Activated CD8-positive, alpha-beta T cell treated with anti-CD3 and anti-CD28 coated beads for 36 hours (primary cell): ENCODE measurements at regions not wholly inside any gene's neighbourhood (a gene's known extent, or its start where the extent isn't known, plus 50 kb on each side); places are given as distances from the start of the nearest gene placed in this dataset.
A peak's percentile ranks its signal among the peaks of the same experiment; 100 is the strongest.
"Not testable (repeated sequence)": the region's sequence is repeated elsewhere in the genome, so short reads cannot be mapped to it uniquely, and the experiment has no call there.

Experiments used
- ATAC-seq: fragments of 200-7000 bp; cut with Tn5 transposase; one replicate; pipeline ENCODE4 v1.10.0; 2021; ENCODE audit warnings: mild to moderate bottlenecking, moderate library complexity
- CTCF ChIA-PET: fragments of 350-600 bp; sonication (Branson Sonifier 250); formaldehyde crosslinking; loops from one replicate; lab custom pipeline; 2021; ENCODE audit warnings: antibody characterized with exemption; lab: Charles Lee
- POLR2A ChIA-PET: fragments of 350-600 bp; sonication (Branson Sonifier 250); formaldehyde crosslinking; loops from one replicate; lab custom pipeline; 2021; ENCODE audit warnings: antibody characterized with exemption; lab: Charles Lee
- DNase-seq: peaks from one replicate; pipeline ENCODE4 v3.0.0-alpha.2; 2020
- H3K27ac Mint-ChIP-seq: one replicate; pipeline ENCODE4 v1.8.0; 2021; ENCODE audit warnings: mild to moderate bottlenecking, mixed read lengths
- H3K27me3 Mint-ChIP-seq: one replicate; pipeline ENCODE4 v1.8.0; 2021; ENCODE audit warnings: mixed read lengths
- H3K36me3 Mint-ChIP-seq: one replicate; pipeline ENCODE4 v1.8.0; 2021; ENCODE audit warnings: low read depth, mixed read lengths
- H3K4me1 Mint-ChIP-seq: one replicate; pipeline ENCODE4 v1.8.0; 2021; ENCODE audit warnings: low read depth, mixed read lengths
- H3K4me3 Mint-ChIP-seq: one replicate; pipeline ENCODE4 v1.8.0; 2021; ENCODE audit warnings: mild to moderate bottlenecking, moderate library complexity, mixed read lengths
- H3K9me3 Mint-ChIP-seq: one replicate; pipeline ENCODE4 v1.8.0; 2021; ENCODE audit warnings: mixed read lengths
- intact Hi-C: fragments of 100-400 bp; cut with micrococcal nuclease; formaldehyde crosslinking; loops from one replicate; pipeline ENCODE4 v1.10.0; 2022
- TF ChIP-seq, protein P1 (sequence below): fragments of 200-600 bp; IDR thresholded peaks from one replicate; pipeline ENCODE4 v1.8.0; 2022; ENCODE audit warnings: antibody characterized with exemption, mild to moderate bottlenecking

DNA sequence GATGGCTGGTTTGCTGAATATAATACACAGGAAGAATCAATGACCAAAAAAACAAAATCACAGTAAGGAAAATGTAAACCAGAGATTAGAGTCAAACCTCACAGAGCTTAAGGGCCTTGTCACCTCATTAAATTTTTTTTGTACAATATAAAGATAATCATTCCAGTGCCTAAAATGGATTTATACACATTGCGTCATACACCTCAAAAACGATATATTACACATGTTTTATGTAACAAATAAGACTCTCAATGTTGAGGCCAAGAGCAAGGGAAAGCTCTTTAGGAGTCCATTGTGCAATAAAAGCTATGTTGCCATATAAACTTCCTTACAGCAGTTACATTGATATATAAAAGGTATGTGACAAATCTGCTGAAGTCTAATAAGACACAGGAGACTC is 856.7 kb upstream of the SLITRK1 start:
- Mint-ChIP-seq H3K4me1 (no peaks in the 10 kb centered on the region), H3K36me3 (no peaks in the 10 kb centered on the region), H3K9me3 (peaks cover 7% of the 10 kb centered on the region), H3K27me3 (no peaks in the 10 kb centered on the region), H3K4me3 (no peak overlapping the region), H3K27ac (no peak overlapping the region)
- ATAC-seq (no peak), DNase-seq (no peak)
- CTCF ChIA-PET, result no interaction called here
- TF ChIP-seq, protein P1, sequence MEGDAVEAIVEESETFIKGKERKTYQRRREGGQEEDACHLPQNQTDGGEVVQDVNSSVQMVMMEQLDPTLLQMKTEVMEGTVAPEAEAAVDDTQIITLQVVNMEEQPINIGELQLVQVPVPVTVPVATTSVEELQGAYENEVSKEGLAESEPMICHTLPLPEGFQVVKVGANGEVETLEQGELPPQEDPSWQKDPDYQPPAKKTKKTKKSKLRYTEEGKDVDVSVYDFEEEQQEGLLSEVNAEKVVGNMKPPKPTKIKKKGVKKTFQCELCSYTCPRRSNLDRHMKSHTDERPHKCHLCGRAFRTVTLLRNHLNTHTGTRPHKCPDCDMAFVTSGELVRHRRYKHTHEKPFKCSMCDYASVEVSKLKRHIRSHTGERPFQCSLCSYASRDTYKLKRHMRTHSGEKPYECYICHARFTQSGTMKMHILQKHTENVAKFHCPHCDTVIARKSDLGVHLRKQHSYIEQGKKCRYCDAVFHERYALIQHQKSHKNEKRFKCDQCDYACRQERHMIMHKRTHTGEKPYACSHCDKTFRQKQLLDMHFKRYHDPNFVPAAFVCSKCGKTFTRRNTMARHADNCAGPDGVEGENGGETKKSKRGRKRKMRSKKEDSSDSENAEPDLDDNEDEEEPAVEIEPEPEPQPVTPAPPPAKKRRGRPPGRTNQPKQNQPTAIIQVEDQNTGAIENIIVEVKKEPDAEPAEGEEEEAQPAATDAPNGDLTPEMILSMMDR, result no peak
- intact Hi-C loops, result no loop called here
- POLR2A ChIA-PET, result no interaction called here

DNA sequence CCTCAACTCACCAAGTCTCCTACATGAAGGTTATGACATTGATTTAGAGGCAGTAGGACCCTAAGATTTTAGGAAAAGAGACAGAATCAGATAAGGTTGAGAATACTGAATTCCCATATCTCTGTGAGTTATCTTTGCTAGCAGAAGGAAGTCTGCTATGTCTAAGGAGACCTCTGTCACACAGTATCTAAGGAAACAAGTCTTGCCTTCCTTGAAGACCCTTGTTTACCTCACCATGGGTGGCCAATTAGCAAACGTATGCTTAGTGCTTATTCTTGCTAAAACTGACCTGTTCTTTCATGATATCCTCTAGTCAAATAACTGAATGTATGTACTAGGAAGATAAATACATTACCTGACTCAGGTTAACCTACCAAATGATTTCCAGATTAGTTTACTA is 855.4 kb upstream of the SLITRK1 start:
- DNase-seq, result no peak
- CTCF ChIA-PET, result no interaction called here
- POLR2A ChIA-PET, result no interaction called here
- ATAC-seq, result no peak
- peaks cover 7% of the 10 kb centered on the region for H3K9me3 Mint-ChIP-seq
- TF ChIP-seq, protein P1, result no peak
- intact Hi-C loops, result no loop called here
- no peak overlapping the region for H3K27ac Mint-ChIP-seq
- no peaks in the 10 kb centered on the region for H3K36me3 Mint-ChIP-seq
- no peaks in the 10 kb centered on the region for H3K27me3 Mint-ChIP-seq
- no peak overlapping the region for H3K4me3 Mint-ChIP-seq
- H3K4me1 Mint-ChIP-seq, result no peaks in the 10 kb centered on the region

DNA sequence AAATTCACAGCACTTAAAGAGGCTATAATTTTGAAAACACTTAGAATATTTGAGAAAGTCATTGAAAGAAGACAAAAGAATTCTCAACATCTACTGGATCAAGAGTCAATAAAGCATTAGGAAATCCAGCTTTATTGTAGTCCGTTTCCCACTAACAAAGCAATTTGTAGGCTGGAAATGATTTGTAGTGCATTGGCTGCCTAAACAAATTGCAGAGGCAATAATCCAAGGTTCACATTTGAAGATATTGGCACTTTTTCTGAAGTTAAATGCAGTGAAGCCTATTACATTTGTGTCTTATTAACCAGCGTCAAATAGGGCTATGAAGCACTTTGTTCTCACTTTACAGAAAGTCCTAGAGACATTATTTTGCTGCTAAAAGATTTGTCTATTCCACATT is 848.1 kb upstream of the SLITRK1 start:
- Mint-ChIP-seq H3K27ac (no peak overlapping the region), H3K4me3 (no peak overlapping the region), H3K27me3 (no peaks in the 10 kb centered on the region), H3K9me3 (peaks cover 5% of the 10 kb centered on the region), H3K36me3 (no peaks in the 10 kb centered on the region), H3K4me1 (no peaks in the 10 kb centered on the region)
- intact Hi-C loops, result no loop called here
- CTCF ChIA-PET, result no interaction called here
- no peak for DNase-seq
- TF ChIP-seq, protein P1, result no peak
- no peak for ATAC-seq
- POLR2A ChIA-PET, result no interaction called here

DNA sequence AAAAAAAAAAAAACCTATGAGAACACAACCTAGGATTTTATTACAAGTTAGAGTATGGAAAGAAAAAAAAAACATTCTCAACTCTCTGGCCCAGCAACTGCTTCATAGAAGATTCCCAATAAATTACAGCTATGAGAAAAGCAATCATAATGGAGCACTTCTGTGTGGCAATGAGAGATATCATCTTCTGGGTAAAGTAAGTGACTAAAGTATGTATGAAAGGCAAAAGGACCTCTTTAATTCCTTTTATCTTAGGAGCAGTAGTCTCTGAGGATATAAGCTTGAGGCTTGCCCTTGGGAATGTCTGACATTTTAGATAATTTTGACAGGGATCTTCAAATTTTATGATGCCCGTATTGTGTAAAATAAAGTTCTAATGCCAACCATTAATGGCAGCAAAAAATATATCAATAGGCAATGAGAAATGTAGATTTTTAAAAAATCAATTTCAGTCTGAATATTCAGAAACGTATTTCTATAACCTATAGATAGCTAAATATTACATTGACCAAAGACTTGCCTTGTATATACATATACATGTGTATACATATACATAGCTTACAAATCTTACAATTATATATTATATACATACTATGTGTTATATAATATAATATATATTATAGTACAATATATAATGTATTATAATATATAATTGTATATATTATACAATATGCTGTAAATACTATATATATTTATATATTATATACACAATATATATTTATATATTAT is 823.9 kb upstream of the SLITRK1 start:
- Mint-ChIP-seq H3K4me1 (no peaks in the 10 kb centered on the region), H3K9me3 (peaks cover 3% of the 10 kb centered on the region), H3K27me3 (no peaks in the 10 kb centered on the region), H3K36me3 (no peaks in the 10 kb centered on the region), H3K27ac (no peak overlapping the region), H3K4me3 (no peak overlapping the region)
- ChIA-PET POLR2A (no interaction called here), CTCF (no interaction called here)
- TF ChIP-seq, protein P1, result no peak
- DNase-seq (no peak), ATAC-seq (peak; percentile 68)
- intact Hi-C loops, result no loop called here

DNA sequence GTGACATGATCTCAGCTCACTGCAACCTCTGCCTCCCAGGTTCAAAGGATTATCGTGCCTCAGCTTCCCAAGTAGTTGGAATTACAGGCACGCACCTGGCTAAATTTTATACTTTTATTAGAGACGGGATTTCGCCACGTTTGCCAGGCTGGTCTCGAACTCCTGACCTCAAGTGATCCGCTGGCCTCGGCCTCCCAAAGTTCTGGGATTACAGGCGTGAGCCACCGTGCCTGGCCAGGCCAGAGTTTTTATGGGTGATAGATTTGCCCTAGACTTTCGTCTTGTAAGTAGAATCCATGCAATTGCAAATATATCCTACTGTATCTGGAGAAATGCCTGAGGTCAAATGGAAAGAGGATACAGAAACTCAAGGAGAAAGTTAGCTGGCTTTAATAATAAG is 819.9 kb upstream of the SLITRK1 start:
- Mint-ChIP-seq H3K4me1 (no peaks in the 10 kb centered on the region), H3K27me3 (no peaks in the 10 kb centered on the region), H3K4me3 (no peak overlapping the region), H3K36me3 (no peaks in the 10 kb centered on the region), H3K27ac (no peak overlapping the region), H3K9me3 (peaks cover 5% of the 10 kb centered on the region)
- ChIA-PET CTCF (no interaction called here), POLR2A (no interaction called here)
- intact Hi-C loops, result no loop called here
- TF ChIP-seq, protein P1, result no peak
- DNase-seq (no peak), ATAC-seq (no peak)

DNA sequence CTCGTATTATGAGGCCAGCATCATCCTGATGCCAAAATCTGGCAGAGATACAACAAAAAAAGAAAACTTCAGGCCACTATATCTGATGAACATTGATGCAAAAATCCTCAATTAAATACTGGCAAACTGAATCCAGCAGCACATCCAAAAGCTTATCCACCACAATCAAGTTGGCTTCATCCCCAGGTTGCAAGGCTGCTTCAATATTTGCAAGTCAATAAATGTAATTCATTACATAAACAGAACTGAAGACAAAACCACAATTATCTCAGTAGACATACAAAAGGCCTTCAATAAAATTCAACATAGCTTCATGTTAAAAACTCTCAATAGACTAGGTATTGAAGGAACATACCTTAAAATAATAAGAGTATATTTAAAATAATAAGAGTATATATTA is 815.3 kb upstream of the SLITRK1 start:
- CTCF ChIA-PET, intact Hi-C loops: not testable (repeated sequence)

More for the DNA sequence above, 815.3 kb upstream of the SLITRK1 start:
- H3K4me1 Mint-ChIP-seq, H3K36me3 Mint-ChIP-seq, H3K27me3 Mint-ChIP-seq, DNase-seq, ATAC-seq, H3K27ac Mint-ChIP-seq, H3K9me3 Mint-ChIP-seq, H3K4me3 Mint-ChIP-seq, POLR2A ChIA-PET: not testable (repeated sequence)
